ENCODE measurements at regions not wholly inside any gene's neighbourhood (a gene's known extent, or its start where the extent isn't known, plus 50 kb on each side); places are given as distances from the start of the nearest gene placed in this dataset.

DNA sequence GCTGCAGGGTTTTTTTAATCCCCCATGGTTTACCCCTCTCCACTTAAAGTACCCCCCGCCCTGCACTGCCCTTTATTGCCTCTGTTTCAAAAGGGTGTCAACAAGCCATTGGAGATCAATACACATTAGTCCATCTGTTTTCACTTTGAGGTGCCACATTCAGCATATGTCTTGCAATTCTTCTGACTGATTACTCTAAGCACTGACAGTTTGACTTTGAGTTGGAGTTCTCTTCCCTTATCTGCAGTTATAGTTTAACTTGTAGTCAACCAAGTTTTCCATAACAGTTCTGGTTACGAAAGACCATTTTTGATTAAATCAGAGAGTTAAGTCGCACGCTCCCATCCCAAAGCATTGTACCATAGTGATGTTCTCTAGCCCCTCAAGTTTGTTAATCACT, 260.8 kb upstream of the TBX3 start:
- H3K4me3 ChIP-seq, result no peak overlapping the region
- H3K27me3 ChIP-seq, result no peaks in the 10 kb centered on the region
- no peak overlapping the region for H3K27ac ChIP-seq
- no peaks in the 10 kb centered on the region for H3K36me3 ChIP-seq
- DNase-seq (no peak), ATAC-seq (no peak)
- no peaks in the 10 kb centered on the region for H3K9me3 ChIP-seq
- TF ChIP-seq, protein P1, sequence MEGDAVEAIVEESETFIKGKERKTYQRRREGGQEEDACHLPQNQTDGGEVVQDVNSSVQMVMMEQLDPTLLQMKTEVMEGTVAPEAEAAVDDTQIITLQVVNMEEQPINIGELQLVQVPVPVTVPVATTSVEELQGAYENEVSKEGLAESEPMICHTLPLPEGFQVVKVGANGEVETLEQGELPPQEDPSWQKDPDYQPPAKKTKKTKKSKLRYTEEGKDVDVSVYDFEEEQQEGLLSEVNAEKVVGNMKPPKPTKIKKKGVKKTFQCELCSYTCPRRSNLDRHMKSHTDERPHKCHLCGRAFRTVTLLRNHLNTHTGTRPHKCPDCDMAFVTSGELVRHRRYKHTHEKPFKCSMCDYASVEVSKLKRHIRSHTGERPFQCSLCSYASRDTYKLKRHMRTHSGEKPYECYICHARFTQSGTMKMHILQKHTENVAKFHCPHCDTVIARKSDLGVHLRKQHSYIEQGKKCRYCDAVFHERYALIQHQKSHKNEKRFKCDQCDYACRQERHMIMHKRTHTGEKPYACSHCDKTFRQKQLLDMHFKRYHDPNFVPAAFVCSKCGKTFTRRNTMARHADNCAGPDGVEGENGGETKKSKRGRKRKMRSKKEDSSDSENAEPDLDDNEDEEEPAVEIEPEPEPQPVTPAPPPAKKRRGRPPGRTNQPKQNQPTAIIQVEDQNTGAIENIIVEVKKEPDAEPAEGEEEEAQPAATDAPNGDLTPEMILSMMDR (IDR thresholded peaks at IDR 0.05), result no peak
- intact Hi-C loops (cut with DNase I), result no loop called here
- no peaks in the 10 kb centered on the region for H3K4me1 ChIP-seq

DNA sequence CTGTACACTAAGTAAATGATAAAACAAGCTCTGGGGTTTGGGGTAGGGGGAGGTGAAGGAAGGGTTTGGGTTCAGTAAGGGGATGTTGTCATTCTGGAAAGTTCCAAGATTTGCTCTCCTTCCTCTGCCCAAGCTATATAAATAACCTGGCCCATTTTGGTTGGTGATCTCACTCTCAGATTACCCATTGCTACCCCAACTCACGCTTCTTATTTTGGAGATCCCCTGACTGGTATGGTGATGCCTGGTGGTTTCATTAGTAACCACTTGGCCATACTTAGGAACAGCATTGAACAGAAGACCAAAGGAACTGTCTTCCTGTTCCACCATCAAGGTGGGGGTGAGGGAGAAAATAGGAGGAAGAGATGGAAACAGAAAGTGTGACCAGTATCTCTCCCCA, 259.6 kb upstream of the TBX3 start:
- H3K27ac ChIP-seq, result no peak overlapping the region
- intact Hi-C loops (cut with DNase I), result no loop called here
- no peaks in the 10 kb centered on the region for H3K9me3 ChIP-seq
- no peaks in the 10 kb centered on the region for H3K36me3 ChIP-seq
- H3K27me3 ChIP-seq, result no peaks in the 10 kb centered on the region
- DNase-seq (no peak), ATAC-seq (no peak)
- no peak overlapping the region for H3K4me3 ChIP-seq
- TF ChIP-seq, protein P1 (IDR thresholded peaks at IDR 0.05), result no peak
- no peaks in the 10 kb centered on the region for H3K4me1 ChIP-seq

DNA sequence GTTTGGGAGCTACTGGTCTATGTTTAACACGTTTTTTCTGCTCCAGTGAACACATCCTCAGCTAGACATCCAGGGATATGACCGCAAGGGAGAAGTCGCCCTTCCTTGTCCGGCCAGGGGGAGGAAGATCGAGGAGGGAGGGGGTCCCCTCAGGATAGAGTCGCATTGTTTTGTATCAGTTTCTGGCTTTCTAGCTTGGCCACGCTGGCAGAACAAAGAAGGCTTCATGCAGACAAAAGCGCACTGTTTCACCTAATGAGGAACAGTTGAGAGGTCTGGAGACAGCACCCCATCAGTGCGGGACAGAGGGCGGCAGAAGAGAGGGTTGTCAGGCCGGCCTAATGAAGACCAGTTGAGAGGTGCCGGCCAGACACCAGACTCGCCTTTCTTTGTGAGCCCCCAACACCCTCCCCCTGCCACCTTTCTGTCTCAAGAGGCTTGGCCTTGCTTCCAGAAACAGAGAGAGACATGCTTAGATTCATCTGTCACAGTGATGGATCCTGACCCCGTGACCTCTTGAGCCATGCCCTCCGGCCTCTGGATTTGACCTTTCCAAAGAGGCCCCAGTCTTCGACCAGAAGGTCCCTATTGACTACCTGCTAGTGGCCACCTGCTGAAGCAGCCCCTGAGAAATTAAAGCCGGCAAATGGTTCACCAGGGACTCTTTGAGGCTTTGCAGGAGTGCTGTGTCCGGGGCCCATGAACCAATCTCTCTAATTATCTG, 254.7 kb upstream of the TBX3 start:
- Histone ChIP-seq H3K4me1 (no peaks in the 10 kb centered on the region), H3K27me3 (no peaks in the 10 kb centered on the region), H3K36me3 (no peaks in the 10 kb centered on the region), H3K27ac (no peak overlapping the region), H3K4me3 (no peak overlapping the region), H3K9me3 (no peaks in the 10 kb centered on the region)
- DNase-seq (no peak), ATAC-seq (no peak)
- intact Hi-C loops (cut with DNase I), result no loop called here
- TF ChIP-seq, protein P1 (IDR thresholded peaks at IDR 0.05), result no peak

DNA sequence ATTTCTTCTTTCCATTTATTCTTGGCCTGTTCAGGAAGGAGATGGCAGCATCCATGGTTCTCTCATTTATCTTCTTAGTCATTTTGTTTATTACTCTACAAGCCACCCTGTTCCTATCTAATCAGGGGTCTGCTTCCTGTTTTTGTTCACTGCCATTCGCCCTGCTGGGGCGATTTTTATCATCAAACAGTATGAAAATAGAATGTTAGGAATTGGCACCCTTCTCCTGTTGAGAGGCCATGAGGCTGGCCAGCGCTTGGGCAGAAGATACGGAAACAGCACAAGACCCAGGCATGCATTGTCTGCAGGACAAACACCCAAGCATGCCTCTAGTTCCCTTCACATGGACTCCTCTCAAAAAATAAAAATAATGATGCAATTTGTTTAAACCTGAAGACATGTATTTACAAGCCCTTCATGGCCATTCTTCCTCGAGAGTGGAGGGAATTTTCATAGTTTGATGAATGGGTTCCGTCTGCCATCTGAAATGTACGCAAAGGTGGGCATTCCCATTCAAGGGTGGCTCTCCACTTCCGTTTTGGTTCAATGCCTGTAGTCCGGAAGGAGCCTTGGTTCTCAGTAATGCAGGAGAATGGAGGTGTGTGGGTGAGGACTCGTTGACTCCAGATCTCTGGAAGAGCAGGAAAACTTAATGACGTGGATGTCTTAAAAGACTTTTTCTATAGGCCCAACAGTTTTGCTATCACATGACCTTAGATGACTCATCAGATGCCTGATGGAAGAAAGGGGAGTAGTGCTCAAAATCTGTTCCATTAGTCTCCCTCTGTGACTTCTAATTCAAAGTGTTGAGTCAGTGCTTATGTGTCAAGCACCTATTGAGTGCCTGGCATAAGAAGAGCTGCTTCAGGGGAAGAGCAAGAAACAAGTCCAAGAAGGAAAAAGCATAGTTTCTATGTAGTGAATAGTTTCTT, 252.4 kb upstream of the TBX3 start:
- no peaks in the 10 kb centered on the region for H3K9me3 ChIP-seq
- no peaks in the 10 kb centered on the region for H3K4me1 ChIP-seq
- no peaks in the 10 kb centered on the region for H3K27me3 ChIP-seq
- H3K36me3 ChIP-seq, result no peaks in the 10 kb centered on the region
- intact Hi-C loops (cut with DNase I), result no loop called here
- no peak overlapping the region for H3K4me3 ChIP-seq
- TF ChIP-seq, protein P1 (IDR thresholded peaks at IDR 0.05), result no peak
- H3K27ac ChIP-seq, result no peak overlapping the region
- no peak for DNase-seq
- ATAC-seq, result peak; percentile 58

DNA sequence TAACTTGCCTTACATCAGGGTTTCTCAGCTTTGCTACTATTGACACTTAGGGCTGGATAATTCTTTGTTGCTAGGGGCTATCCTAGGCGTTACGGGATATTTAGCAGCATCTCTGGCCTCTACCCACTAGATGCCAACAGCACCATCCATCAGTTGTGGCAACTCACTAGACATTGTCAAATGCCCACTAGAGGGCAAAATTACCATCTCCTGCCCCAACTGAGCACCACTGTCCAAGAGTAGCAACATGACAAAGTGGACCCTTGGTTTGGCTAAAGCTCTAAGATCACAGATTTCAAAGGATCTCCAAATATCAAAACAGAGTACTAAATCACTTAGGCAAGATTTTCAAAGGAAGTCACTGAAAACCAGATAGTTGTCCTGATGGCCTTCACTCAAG, 251.7 kb upstream of the TBX3 start:
- Histone ChIP-seq H3K4me1 (no peaks in the 10 kb centered on the region), H3K9me3 (no peaks in the 10 kb centered on the region), H3K27me3 (no peaks in the 10 kb centered on the region), H3K36me3 (no peaks in the 10 kb centered on the region), H3K27ac (no peak overlapping the region), H3K4me3 (no peak overlapping the region)
- intact Hi-C loops (cut with DNase I), result no loop called here
- TF ChIP-seq, protein P1 (IDR thresholded peaks at IDR 0.05), result peak; percentile 10
- DNase-seq (no peak), ATAC-seq (no peak)
